OCI-LY7 (cell line): ENCODE measurements at regions not wholly inside any gene's neighbourhood (a gene's known extent, or its start where the extent isn't known, plus 50 kb on each side); places are given as distances from the start of the nearest gene placed in this dataset.

Experiments used
- BruUV-seq: library from RNA; stranded (reverse); fragments of 400-500 nt; replicated peaks from 2 replicates; lab custom pipeline; 2021; lab: Mats Ljungman, UMichigan
- CTCF ChIA-PET: fragments of 300-600 bp; sonication (Branson Sonifier 250); formaldehyde crosslinking; loops from one replicate; lab custom pipeline; 2022; ENCODE audit warnings: antibody characterized with exemption; ENCODE audit not compliant: unreplicated experiment; lab: Charles Lee
- POLR2A ChIA-PET: fragments of 300-600 bp; sonication (Branson Sonifier 250); formaldehyde crosslinking; loops from one replicate; lab custom pipeline; 2022; ENCODE audit warnings: antibody characterized with exemption; lab: Charles Lee
- DNase-seq: peaks from one replicate; pipeline ENCODE4 v3.0.0-alpha.2; 2015; ENCODE audit warnings: low spot score
- H2AFZ ChIP-seq: fragments of 200-600 bp; sonication (generic), shearing (Covaris generic); 2 replicates; pipeline ENCODE4 v1.6.1; 2014; ENCODE audit warnings: mild to moderate bottlenecking, antibody characterized with exemption, low read length, moderate library complexity
- H3K27ac ChIP-seq: fragments of 200-600 bp; sonication (generic); 2 replicates; pipeline ENCODE4 v1.5.1; 2014; ENCODE audit warnings: mixed run types, low read depth, mild to moderate bottlenecking, moderate library complexity, low read length, inconsistent platforms; ENCODE audit not compliant: poor library complexity, severe bottlenecking
- H3K36me3 ChIP-seq: fragments of 200-600 bp; sonication (generic); 2 replicates; pipeline ENCODE4 v1.6.1; 2014; ENCODE audit warnings: mild to moderate bottlenecking, antibody characterized with exemption, low read length, moderate library complexity, mixed read lengths; ENCODE audit not compliant: insufficient read depth
- H3K4me1 ChIP-seq: fragments of 200-600 bp; sonication (generic); 2 replicates; pipeline ENCODE4 v1.5.1; 2014; ENCODE audit warnings: mild to moderate bottlenecking, low read length; ENCODE audit not compliant: insufficient read depth, poor library complexity, severe bottlenecking
- H3K4me2 ChIP-seq: fragments of 200-600 bp; sonication (generic); 2 replicates; pipeline ENCODE4 v1.6.1; 2014; ENCODE audit warnings: mild to moderate bottlenecking, low read length
- H3K4me3 ChIP-seq: fragments of 200-600 bp; sonication (generic); 2 replicates; pipeline ENCODE4 v1.5.1; 2014; ENCODE audit warnings: mild to moderate bottlenecking, low read depth, low read length; ENCODE audit not compliant: poor library complexity, severe bottlenecking
- H3K79me2 ChIP-seq: fragments of 200-600 bp; sonication (generic); 2 replicates; pipeline ENCODE4 v1.6.1; 2016; ENCODE audit warnings: low read depth, mild to moderate bottlenecking, low read length, moderate library complexity, mixed read lengths; ENCODE audit not compliant: insufficient read depth
- H3K9me2 ChIP-seq: fragments of 200-600 bp; sonication (generic); 2 replicates; pipeline ENCODE4 v1.6.1; 2016; ENCODE audit warnings: mild to moderate bottlenecking, low read length, mixed read lengths; ENCODE audit not compliant: insufficient read depth
- H3K9me3 ChIP-seq: fragments of 200-600 bp; sonication (generic); 2 replicates; pipeline ENCODE4 v1.6.1; 2014; ENCODE audit warnings: mild to moderate bottlenecking, mixed run types, low read length, mixed read lengths
- H4K20me1 ChIP-seq: fragments of 200-600 bp; sonication (generic); 2 replicates; pipeline ENCODE4 v1.6.1; 2014; ENCODE audit warnings: mild to moderate bottlenecking, antibody characterized with exemption, low read length, moderate library complexity, mixed read lengths; ENCODE audit not compliant: insufficient read depth
- CTCF ChIP-seq: fragments of 200-600 bp; sonication (generic); conservative IDR thresholded peaks from 2 replicates; pipeline ENCODE4 v1.5.1; 2014; ENCODE audit warnings: mild to moderate bottlenecking, antibody characterized with exemption, low read length, moderate library complexity, mixed read lengths
- EZH2phosphoT487 ChIP-seq: fragments of 200-600 bp; sonication (generic); IDR thresholded peaks from 2 replicates; pipeline ENCODE4 v1.6.1; 2018; ENCODE audit warnings: low read depth, borderline replicate concordance, mild to moderate bottlenecking, mixed run types, antibody characterized with exemption, low read length, moderate library complexity, mixed read lengths
- intact Hi-C: fragments of 100-400 bp; cut with micrococcal nuclease; formaldehyde crosslinking; loops from one replicate; pipeline ENCODE4 v1.10.0; 2022; ENCODE audit not compliant: unreplicated experiment

- no peak for TF ChIP-seq CTCF
- no peak for TF ChIP-seq EZH2phosphoT487
- Histone ChIP-seq H3K9me3 (no peaks in the 10 kb centered on the region), H3K79me2 (no peaks in the 10 kb centered on the region), H4K20me1 (no peaks in the 10 kb centered on the region), H3K27ac (no peak overlapping the region), H3K4me3 (no peak overlapping the region), H3K9me2 (no peaks in the 10 kb centered on the region), H3K4me1 (no peaks in the 10 kb centered on the region), H2AFZ (no peak overlapping the region), H3K36me3 (no peaks in the 10 kb centered on the region), H3K4me2 (no peak overlapping the region)
- intact Hi-C loops = no loop called here
- ChIA-PET POLR2A (no interaction called here), CTCF (no interaction called here)
- no peak for DNase-seq
- no TSS peak for BruUV-seq
Observed at GRCh38 chr6:165988757-165989456, 178.7 kb downstream of the TBXT start.

- H3K4me2 ChIP-seq = no peak overlapping the region
- TF ChIP-seq EZH2phosphoT487 = no peak
- TF ChIP-seq CTCF = no peak
- BruUV-seq = no TSS peak
- H3K27ac ChIP-seq = no peak overlapping the region
- H3K79me2 ChIP-seq = no peaks in the 10 kb centered on the region
- H3K36me3 ChIP-seq = no peaks in the 10 kb centered on the region
- no peak for DNase-seq
- ChIA-PET POLR2A (no interaction called here), CTCF (no interaction called here)
- H3K9me2 ChIP-seq = no peaks in the 10 kb centered on the region
- no peaks in the 10 kb centered on the region for H3K4me1 ChIP-seq
- no peaks in the 10 kb centered on the region for H3K9me3 ChIP-seq
- intact Hi-C loops = no loop called here
- H4K20me1 ChIP-seq = no peaks in the 10 kb centered on the region
- H2AFZ ChIP-seq = no peak overlapping the region
- no peak overlapping the region for H3K4me3 ChIP-seq
Observed at GRCh38 chr6:165988302-165988756, 179.3 kb downstream of the TBXT start.

GRCh38 chr6:165987483-165988301, 180.0 kb downstream of the TBXT start:
- intact Hi-C loops = no loop called here
- BruUV-seq = no TSS peak
- H3K9me2 ChIP-seq = no peaks in the 10 kb centered on the region
- ChIA-PET CTCF (no interaction called here), POLR2A (no interaction called here)
- no peak overlapping the region for H2AFZ ChIP-seq
- H3K36me3 ChIP-seq = no peaks in the 10 kb centered on the region
- no peak overlapping the region for H3K27ac ChIP-seq
- H3K79me2 ChIP-seq = no peaks in the 10 kb centered on the region
- no peaks in the 10 kb centered on the region for H3K4me1 ChIP-seq
- no peak for DNase-seq
- TF ChIP-seq EZH2phosphoT487 (no peak), CTCF (no peak)
- H3K4me2 ChIP-seq = no peak overlapping the region
- no peak overlapping the region for H3K4me3 ChIP-seq
- H4K20me1 ChIP-seq = no peaks in the 10 kb centered on the region
- no peaks in the 10 kb centered on the region for H3K9me3 ChIP-seq
